ENCODE measurements at regions not wholly inside any gene's neighbourhood (a gene's known extent, or its start where the extent isn't known, plus 50 kb on each side); places are given as distances from the start of the nearest gene placed in this dataset.

DNA sequence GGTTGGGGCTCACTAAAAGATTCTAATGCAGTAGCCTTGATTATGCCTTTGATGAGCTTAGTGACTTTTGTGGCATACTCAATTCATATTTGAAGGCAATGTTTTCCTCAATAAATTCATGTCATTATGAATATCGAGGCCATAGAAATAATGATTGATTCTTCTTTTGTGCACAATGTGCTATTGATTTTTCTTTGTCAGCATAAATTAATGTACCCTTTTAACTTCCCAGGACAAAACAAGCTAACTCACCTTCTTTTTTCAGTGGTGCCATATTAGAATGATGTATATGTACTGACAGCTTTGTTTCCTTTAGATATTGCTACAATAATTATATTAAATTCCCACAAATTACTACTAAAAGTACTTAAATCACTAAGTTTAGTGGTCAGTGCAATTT is 484.3 kb upstream of the HS3ST5 start:
- RAD21 ChIA-PET (ENCODE audit: unreplicated experiment), result no interaction called here
- H4K20me1 ChIP-seq (ENCODE audit: control insufficient read depth, insufficient read depth), result no peaks in the 10 kb centered on the region
- FAIRE-seq (no peak), ATAC-seq (no peak), DNase-seq (ENCODE audit: low read depth, low spot score) (no peak)
- 0% methylated on average over 1 of the region's 1 CpG for WGBS (ENCODE audit: insufficient coverage, insufficient replicate concordance, low lambda C conversion rate, missing lambda C conversion rate)
- no peaks in the 10 kb centered on the region for H3K4me1 ChIP-seq (ENCODE audit: control insufficient read depth, insufficient read depth, low read length)
- no peaks in the 10 kb centered on the region for H3K9me3 ChIP-seq (replicated peaks; ENCODE audit: control insufficient read depth, insufficient read depth, low read length)
- no TSS peak for BruUV-seq (replicated peaks)
- intact Hi-C loops (cut with micrococcal nuclease; ENCODE audit: unreplicated experiment) (no loop called here), in situ Hi-C loops (cut with MboI) (no loop called here)
- no peak overlapping the region for H3K9ac ChIP-seq (ENCODE audit: control insufficient read depth, insufficient read depth, low read length)
- no peak overlapping the region for H3K27ac ChIP-seq (ENCODE audit: control insufficient read depth, insufficient read depth)
- CTCF ChIA-PET, result interaction anchor here (1.4 kb wide), 1 partner anchor 10 kb away, joined by 5 read pairs; no protein-coding TSS in a partner anchor
- no peak overlapping the region for H2AFZ ChIP-seq (ENCODE audit: control insufficient read depth, low read depth, low read length)
- no peaks in the 10 kb centered on the region for H3K27me3 ChIP-seq (replicated peaks in 1 of 2; ENCODE audit: control insufficient read depth in 2 of 2, insufficient read depth in 2 of 2, low read length in 1 of 2)
- POLR2A ChIA-PET, result no interaction called here
- H3K4me3 ChIP-seq, result no peak overlapping the region
- TF ChIP-seq IKZF2 (IDR thresholded peaks at IDR 0.05) (no peak), GABPA (IDR thresholded peaks at IDR 0.05; ENCODE audit: low read depth) (no peak), IKZF1 (conservative IDR thresholded peaks at IDR 0.05) (no peak), JUNB (IDR thresholded peaks at IDR 0.05) (no peak), BRCA1 (IDR thresholded peaks at IDR 0.05; ENCODE audit: low read depth, low read length) (no peak), STAT3 (IDR thresholded peaks at IDR 0.05; ENCODE audit: low read depth, low read length) (no peak), SUZ12 (IDR thresholded peaks at IDR 0.05; ENCODE audit: unreplicated experiment) (no peak), RB1 (IDR thresholded peaks at IDR 0.05; ENCODE audit: borderline replicate concordance) (no peak), BCL11A (IDR thresholded peaks at IDR 0.05; ENCODE audit: low read depth, low read length) (no peak), NFIC (IDR thresholded peaks at IDR 0.05; ENCODE audit: low read depth, low read length) (no peak)
- no peaks in the 10 kb centered on the region for H3K79me2 ChIP-seq (ENCODE audit: control insufficient read depth, insufficient read depth, low read length)
- no peak overlapping the region for H3K4me2 ChIP-seq (ENCODE audit: control insufficient read depth, insufficient read depth)
- no peaks in the 10 kb centered on the region for H3K36me3 ChIP-seq (ENCODE audit: control insufficient read depth in 2 of 2, insufficient read depth in 2 of 2, low read length in 1 of 2)
- SMC1A ChIA-PET (ENCODE audit: uncharacterized antibody, unreplicated experiment), result no interaction called here

DNA sequence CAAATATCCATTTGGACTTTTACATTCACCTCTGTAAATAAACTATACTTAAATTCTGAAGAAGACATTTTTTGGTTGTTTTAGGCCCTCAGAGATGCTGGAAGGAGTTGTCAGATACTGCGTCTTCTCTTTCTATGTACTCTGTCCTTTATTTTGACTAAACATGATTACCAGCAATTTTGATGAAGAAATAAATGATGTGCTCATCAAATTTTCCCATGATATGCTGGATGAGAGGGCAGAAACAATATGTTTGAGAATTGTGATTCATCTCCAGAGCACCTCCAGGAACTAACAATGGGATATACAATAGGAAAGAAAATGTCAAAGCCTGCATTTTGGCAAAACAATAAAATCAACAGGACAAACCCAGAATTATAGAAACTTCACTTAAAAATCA is 481.6 kb upstream of the HS3ST5 start:
- SMC1A ChIA-PET (ENCODE audit: uncharacterized antibody, unreplicated experiment), result no interaction called here

More for the DNA sequence above, 481.6 kb upstream of the HS3ST5 start:
- no peaks in the 10 kb centered on the region for H3K27me3 ChIP-seq (replicated peaks in 1 of 2; ENCODE audit: control insufficient read depth in 2 of 2, insufficient read depth in 2 of 2, low read length in 1 of 2)
- ATAC-seq (no peak), DNase-seq (ENCODE audit: low read depth, low spot score) (no peak), FAIRE-seq (no peak)
- CTCF ChIA-PET, result no interaction called here
- H3K4me2 ChIP-seq (ENCODE audit: control insufficient read depth, insufficient read depth), result no peak overlapping the region
- H3K36me3 ChIP-seq (ENCODE audit: control insufficient read depth in 2 of 2, insufficient read depth in 2 of 2, low read length in 1 of 2), result no peaks in the 10 kb centered on the region
- BruUV-seq (replicated peaks), result no TSS peak
- RAD21 ChIA-PET (ENCODE audit: unreplicated experiment), result no interaction called here
- intact Hi-C loops (cut with micrococcal nuclease; ENCODE audit: unreplicated experiment), result no loop called here
- H3K9me3 ChIP-seq (replicated peaks; ENCODE audit: control insufficient read depth, insufficient read depth, low read length), result no peaks in the 10 kb centered on the region
- H3K4me3 ChIP-seq, result no peak overlapping the region
- WGBS (ENCODE audit: insufficient coverage, insufficient replicate concordance, low lambda C conversion rate, missing lambda C conversion rate), result 100% methylated on average over 1 of the region's 1 CpG
- POLR2A ChIA-PET, result no interaction called here
- H3K4me1 ChIP-seq (ENCODE audit: control insufficient read depth, insufficient read depth, low read length), result no peaks in the 10 kb centered on the region
- no peak for TF ChIP-seq KLF5 (IDR thresholded peaks at IDR 0.05; ENCODE audit: partially characterized antibody)
- TF ChIP-seq MYC (IDR thresholded peaks at IDR 0.05; ENCODE audit: insufficient read depth, insufficient read length, insufficient replicate concordance, low read length, severe bottlenecking), result no peak
- no peak for TF ChIP-seq KDM1A (IDR thresholded peaks at IDR 0.05; ENCODE audit: borderline replicate concordance)
- no peak for TF ChIP-seq HDAC2 (IDR thresholded peaks at IDR 0.05)
- no peak for TF ChIP-seq EP300 (IDR thresholded peaks at IDR 0.05; ENCODE audit: borderline replicate concordance in 1 of 2, control insufficient read depth in 1 of 2, low read depth in 2 of 2, low read length in 2 of 2)
- TF ChIP-seq POLR2AphosphoS5 (IDR thresholded peaks at IDR 0.05; ENCODE audit: low read length), result no peak
- H3K79me2 ChIP-seq (ENCODE audit: control insufficient read depth, insufficient read depth, low read length), result no peaks in the 10 kb centered on the region
- no peak overlapping the region for H3K27ac ChIP-seq (ENCODE audit: control insufficient read depth, insufficient read depth)
- H2AFZ ChIP-seq (ENCODE audit: control insufficient read depth, low read depth, low read length), result no peak overlapping the region
- no peak overlapping the region for H3K9ac ChIP-seq (ENCODE audit: control insufficient read depth, insufficient read depth, low read length)
- H4K20me1 ChIP-seq (ENCODE audit: control insufficient read depth, insufficient read depth), result no peaks in the 10 kb centered on the region
- in situ Hi-C loops (cut with MboI), result no loop called here
